IMR-90 (cell line): ENCODE measurements at regions not wholly inside any gene's neighbourhood (a gene's known extent, or its start where the extent isn't known, plus 50 kb on each side); places are given as distances from the start of the nearest gene placed in this dataset.

Experiments used
- BHLHE40 ChIP-seq: fragments of 150-350 bp; IDR thresholded peaks from 2 replicates; pipeline ENCODE4 v1.6.1; 2016; ENCODE audit warnings: mild to moderate bottlenecking, low read depth, low read length
- CTCF ChIP-seq: conservative IDR thresholded peaks from 2 replicates; pipeline ENCODE4 v1.5.1; 2012; ENCODE audit warnings: mild to moderate bottlenecking, low read depth, low read length, improper control_type of control experiment
- POLR2A ChIP-seq: IDR thresholded peaks from 2 replicates; pipeline ENCODE4 v1.6.1; 2012; ENCODE audit warnings: mild to moderate bottlenecking, low read depth, low read length
- RAD21 ChIP-seq: IDR thresholded peaks from 2 replicates; pipeline ENCODE4 v1.6.1; 2012; ENCODE audit warnings: low read length, improper control_type of control experiment
- RFX5 ChIP-seq: IDR thresholded peaks from 2 replicates; pipeline ENCODE4 v1.8.0; 2012; ENCODE audit warnings: low read depth, mild to moderate bottlenecking, low read length, moderate library complexity

GRCh38 chr4:60116592-60116991 is 1083.5 kb upstream of the ADGRL3 start:
- TF ChIP-seq RFX5 = no peak
- no peak for TF ChIP-seq CTCF
- TF ChIP-seq POLR2A = no peak
- TF ChIP-seq RAD21 = no peak
- no peak for TF ChIP-seq BHLHE40
